Nephron progenitor cell (in vitro differentiated cells): ENCODE measurements at regions not wholly inside any gene's neighbourhood (a gene's known extent, or its start where the extent isn't known, plus 50 kb on each side); places are given as distances from the start of the nearest gene placed in this dataset.

Experiments used
- DNase-seq: peaks from one replicate; pipeline ENCODE4 v3.0.0; 2021
- H3K27ac Mint-ChIP-seq: 2 replicates; pipeline ENCODE4 v1.8.0; 2021; ENCODE audit warnings: mild to moderate bottlenecking, moderate library complexity, mixed read lengths
- H3K27me3 Mint-ChIP-seq: 2 replicates; pipeline ENCODE4 v1.8.0; 2021; ENCODE audit warnings: mild to moderate bottlenecking, low read depth, mixed read lengths; ENCODE audit not compliant: poor library complexity
- H3K36me3 Mint-ChIP-seq: 2 replicates; pipeline ENCODE4 v1.8.0; 2021; ENCODE audit warnings: low read depth, mixed read lengths
- H3K4me1 Mint-ChIP-seq: 2 replicates; pipeline ENCODE4 v1.8.0; 2021; ENCODE audit warnings: mixed read lengths
- H3K4me3 Mint-ChIP-seq: 2 replicates; pipeline ENCODE4 v1.8.0; 2021; ENCODE audit warnings: mild to moderate bottlenecking, moderate library complexity, mixed read lengths
- H3K9me3 Mint-ChIP-seq: 2 replicates; pipeline ENCODE4 v1.8.0; 2021; ENCODE audit warnings: mild to moderate bottlenecking, moderate library complexity, mixed read lengths
- TF ChIP-seq, protein P1 (sequence below): fragments of 200-600 bp; sonication (generic); IDR thresholded peaks from 2 replicates; pipeline ENCODE4 v1.5.0; 2021; ENCODE audit warnings: antibody characterized with exemption

DNA sequence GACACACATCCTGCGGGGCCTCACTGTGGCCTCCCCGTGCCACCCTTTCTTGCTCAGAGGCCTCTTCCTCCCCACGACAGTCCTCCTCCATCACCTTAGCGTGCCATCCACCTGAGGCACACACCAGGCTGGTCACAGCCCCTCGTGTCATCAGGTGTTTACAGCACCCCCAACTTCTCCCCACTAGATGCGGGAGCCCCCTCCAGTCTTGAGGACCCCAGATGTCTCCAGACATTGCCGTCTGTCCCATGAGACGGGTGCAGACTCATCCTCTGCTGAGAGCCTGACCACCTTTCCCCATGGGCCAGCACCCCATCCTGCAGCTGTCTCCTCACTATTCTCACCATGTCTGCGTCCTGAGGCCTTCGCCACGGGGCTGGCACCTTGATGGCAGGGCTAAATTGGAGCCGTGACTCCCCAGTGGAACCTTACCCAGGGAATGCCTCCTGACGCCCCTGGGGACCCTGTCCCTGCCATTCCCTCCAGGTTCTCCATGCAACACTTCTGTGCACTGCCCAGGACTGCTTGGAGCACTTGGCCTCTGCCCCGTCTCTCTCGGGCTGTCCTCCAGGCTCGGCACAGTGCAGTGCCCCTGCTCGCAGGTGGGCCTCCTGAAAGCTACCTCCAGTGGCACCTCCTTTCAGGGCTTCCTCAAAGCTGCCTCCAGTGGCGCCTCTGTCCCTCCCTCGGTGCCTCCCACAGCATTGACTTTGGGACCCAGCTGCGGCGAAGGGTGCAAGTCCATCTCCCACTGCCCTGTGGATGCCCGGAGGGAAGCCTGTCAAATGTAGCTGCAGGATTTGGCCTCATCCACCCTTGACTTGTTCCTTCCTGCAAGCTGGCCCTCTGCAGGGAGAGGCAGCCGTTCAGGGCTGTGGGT lies 1386.8 kb downstream of the BRD1 start:
- H3K9me3 Mint-ChIP-seq = no peaks in the 10 kb centered on the region
- no peaks in the 10 kb centered on the region for H3K4me1 Mint-ChIP-seq
- TF ChIP-seq, protein P1, sequence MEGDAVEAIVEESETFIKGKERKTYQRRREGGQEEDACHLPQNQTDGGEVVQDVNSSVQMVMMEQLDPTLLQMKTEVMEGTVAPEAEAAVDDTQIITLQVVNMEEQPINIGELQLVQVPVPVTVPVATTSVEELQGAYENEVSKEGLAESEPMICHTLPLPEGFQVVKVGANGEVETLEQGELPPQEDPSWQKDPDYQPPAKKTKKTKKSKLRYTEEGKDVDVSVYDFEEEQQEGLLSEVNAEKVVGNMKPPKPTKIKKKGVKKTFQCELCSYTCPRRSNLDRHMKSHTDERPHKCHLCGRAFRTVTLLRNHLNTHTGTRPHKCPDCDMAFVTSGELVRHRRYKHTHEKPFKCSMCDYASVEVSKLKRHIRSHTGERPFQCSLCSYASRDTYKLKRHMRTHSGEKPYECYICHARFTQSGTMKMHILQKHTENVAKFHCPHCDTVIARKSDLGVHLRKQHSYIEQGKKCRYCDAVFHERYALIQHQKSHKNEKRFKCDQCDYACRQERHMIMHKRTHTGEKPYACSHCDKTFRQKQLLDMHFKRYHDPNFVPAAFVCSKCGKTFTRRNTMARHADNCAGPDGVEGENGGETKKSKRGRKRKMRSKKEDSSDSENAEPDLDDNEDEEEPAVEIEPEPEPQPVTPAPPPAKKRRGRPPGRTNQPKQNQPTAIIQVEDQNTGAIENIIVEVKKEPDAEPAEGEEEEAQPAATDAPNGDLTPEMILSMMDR = no peak
- no peak overlapping the region for H3K27ac Mint-ChIP-seq
- peaks cover 11% of the 10 kb centered on the region for H3K27me3 Mint-ChIP-seq
- no peaks in the 10 kb centered on the region for H3K36me3 Mint-ChIP-seq
- DNase-seq = no peak
- no peak overlapping the region for H3K4me3 Mint-ChIP-seq

DNA sequence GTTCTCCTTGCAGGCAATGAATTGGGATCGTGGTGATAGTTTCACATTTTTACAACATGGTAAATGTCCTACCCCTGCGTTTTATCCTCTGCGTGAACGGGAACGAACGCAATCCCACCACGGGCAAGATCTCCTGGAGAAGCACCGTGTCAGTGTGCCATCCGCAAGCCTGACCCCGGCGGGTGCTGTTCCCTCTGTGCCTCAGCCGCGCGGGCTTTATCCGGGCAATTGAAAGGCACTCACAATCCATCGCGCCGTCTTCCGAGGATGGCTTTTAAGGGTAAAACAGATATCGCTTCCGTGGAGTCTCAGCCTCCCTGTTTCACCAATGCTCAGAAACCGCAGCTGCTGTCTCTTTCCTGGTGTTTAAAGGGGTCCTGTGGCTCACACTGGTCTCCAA lies 1387.5 kb downstream of the BRD1 start:
- DNase-seq = no peak
- Mint-ChIP-seq H3K4me3 (no peak overlapping the region), H3K36me3 (no peaks in the 10 kb centered on the region), H3K27ac (no peak overlapping the region), H3K27me3 (peaks cover 14% of the 10 kb centered on the region), H3K9me3 (no peaks in the 10 kb centered on the region), H3K4me1 (no peaks in the 10 kb centered on the region)
- TF ChIP-seq, protein P1 = no peak

DNA sequence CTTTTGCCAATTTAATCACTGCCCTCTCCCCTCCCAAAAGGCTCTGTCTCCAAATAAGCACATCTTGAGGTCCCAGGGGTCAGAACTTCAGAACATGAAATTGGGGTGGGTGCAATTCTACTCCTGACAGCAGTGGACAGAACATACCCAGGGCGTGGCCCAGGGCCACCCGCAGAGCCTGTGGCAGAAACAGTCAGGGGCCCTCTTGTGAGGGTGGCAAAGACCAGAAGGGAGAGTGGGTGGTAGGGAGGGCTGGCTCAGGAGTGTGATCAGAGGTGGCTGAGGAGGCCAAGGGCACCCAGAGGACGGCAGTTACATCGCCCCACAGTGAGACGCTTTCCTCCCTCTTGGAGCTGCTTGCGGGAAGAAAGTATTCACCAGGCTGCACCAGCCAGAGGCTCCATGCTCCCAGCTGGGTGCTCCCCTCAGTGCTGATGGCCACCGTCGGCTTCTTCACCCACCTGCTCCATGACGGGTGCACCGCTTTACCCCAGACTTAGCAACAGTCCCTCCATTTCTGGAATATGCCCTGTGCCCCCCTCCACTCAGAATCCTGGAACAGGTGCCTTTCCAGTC lies 1388.0 kb downstream of the BRD1 start:
- no peaks in the 10 kb centered on the region for H3K4me1 Mint-ChIP-seq
- no peak overlapping the region for H3K27ac Mint-ChIP-seq
- H3K27me3 Mint-ChIP-seq = peaks cover 10% of the 10 kb centered on the region
- no peaks in the 10 kb centered on the region for H3K36me3 Mint-ChIP-seq
- DNase-seq = no peak
- no peaks in the 10 kb centered on the region for H3K9me3 Mint-ChIP-seq
- TF ChIP-seq, protein P1 = no peak
- no peak overlapping the region for H3K4me3 Mint-ChIP-seq

DNA sequence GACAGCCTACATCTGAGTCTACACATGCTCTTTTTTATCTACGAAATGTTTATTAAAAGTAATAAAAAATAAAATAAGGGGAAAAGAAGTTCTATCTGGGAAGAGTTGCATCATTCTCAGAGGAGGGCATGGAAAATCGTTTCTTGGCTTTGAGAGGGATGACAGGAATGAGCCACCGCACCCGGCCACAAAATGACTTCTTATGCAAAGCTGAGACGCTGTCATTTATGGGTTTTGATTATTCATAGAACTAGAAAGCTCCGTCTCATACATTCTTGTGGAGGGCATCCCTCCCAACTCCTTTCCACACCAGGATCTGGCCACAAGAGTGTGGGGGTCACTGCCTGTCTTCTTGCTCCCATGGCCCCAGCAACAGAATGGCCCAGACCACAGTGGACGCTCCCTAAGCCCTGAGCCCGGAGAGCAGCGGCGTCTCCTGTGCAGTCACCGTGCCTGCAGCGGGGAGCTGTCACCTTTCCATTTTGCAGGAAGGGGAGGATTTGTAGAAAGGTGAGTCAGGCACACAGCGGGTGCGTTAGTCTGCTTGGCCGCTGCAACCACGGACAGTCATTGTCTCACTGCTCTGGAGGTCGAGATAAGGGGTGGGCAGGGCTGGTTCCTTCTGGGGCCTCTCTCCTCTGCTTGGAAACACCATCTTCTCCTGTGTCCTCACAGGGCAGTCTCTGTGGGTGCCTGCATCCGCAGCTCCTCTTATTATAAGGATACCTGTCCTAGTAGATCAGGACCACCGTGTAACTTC lies 1388.7 kb downstream of the BRD1 start:
- no peak for DNase-seq
- no peak overlapping the region for H3K27ac Mint-ChIP-seq
- H3K4me1 Mint-ChIP-seq = no peaks in the 10 kb centered on the region
- TF ChIP-seq, protein P1 = no peak
- no peaks in the 10 kb centered on the region for H3K9me3 Mint-ChIP-seq
- H3K4me3 Mint-ChIP-seq = no peak overlapping the region
- no peaks in the 10 kb centered on the region for H3K36me3 Mint-ChIP-seq
- H3K27me3 Mint-ChIP-seq = peaks cover 9% of the 10 kb centered on the region

DNA sequence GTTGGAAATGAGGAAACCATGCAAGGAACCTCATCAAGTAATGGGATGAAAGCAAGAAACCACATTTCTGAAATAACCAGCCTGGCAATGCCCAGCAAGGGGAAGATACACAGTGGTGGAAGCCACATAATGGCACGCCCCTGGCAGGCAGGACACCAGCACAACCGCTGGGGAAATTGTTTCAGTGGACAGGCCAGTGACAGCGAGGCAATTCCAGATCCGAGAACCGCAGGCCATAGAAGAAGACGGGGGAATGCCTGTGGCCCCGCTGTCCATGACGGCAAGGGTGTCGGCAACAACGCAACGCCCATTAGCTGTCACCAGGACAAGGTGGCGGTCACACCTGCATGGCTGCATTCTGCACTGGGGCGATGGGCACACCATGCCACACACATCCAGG lies 1389.6 kb downstream of the BRD1 start:
- Mint-ChIP-seq H3K4me3 (no peak overlapping the region), H3K27me3 (peaks cover 14% of the 10 kb centered on the region), H3K4me1 (no peaks in the 10 kb centered on the region), H3K9me3 (no peaks in the 10 kb centered on the region), H3K27ac (peak overlapping the region; percentile 52), H3K36me3 (no peaks in the 10 kb centered on the region)
- no peak for DNase-seq
- TF ChIP-seq, protein P1 = no peak
